Naive thymus-derived CD4-positive, alpha-beta T cell (primary cell): ENCODE measurements at regions not wholly inside any gene's neighbourhood (a gene's known extent, or its start where the extent isn't known, plus 50 kb on each side); places are given as distances from the start of the nearest gene placed in this dataset.

Experiments
- ATAC-seq: fragments of 150-1000 bp; cut with Tn5 transposase; 2 replicates; pipeline ENCODE4 v1.10.0; 2021; ENCODE audit warnings: mild to moderate bottlenecking, moderate library complexity
- CTCF ChIA-PET: fragments of 350-600 bp; sonication (Branson Sonifier 250); formaldehyde crosslinking; loops from one replicate; lab custom pipeline; 2021; ENCODE audit warnings: antibody characterized with exemption; lab: Charles Lee
- POLR2A ChIA-PET: fragments of 350-600 bp; sonication (Branson Sonifier 250); formaldehyde crosslinking; loops from one replicate; lab custom pipeline; 2021; ENCODE audit warnings: antibody characterized with exemption, inconsistent platforms; lab: Charles Lee
- DNase-seq, 9 donors: peaks; one replicate each; pipeline versions ENCODE4 v3.0.0 to v3.0.0-alpha.2; 2020 to 2022; ENCODE audit warnings: mixed read lengths in 1 of 9
- H3K27ac ChIP-seq: one replicate; pipeline ENCODE4 v1.7.0; 2013; ENCODE audit warnings: mild to moderate bottlenecking, low read depth, low read length, moderate library complexity
- H3K27me3 ChIP-seq, 2 donors: one replicate each; pipeline ENCODE4 v1.7.0; 2013; ENCODE audit warnings: low read length in 2 of 2, mild to moderate bottlenecking in 2 of 2, moderate library complexity in 2 of 2; ENCODE audit not compliant: control insufficient read depth in 2 of 2, insufficient read depth in 2 of 2
- H3K36me3 ChIP-seq, 3 experiments: 1 replicate in 2 of 3; 2 replicates in 1 of 3; pipeline ENCODE4 v1.7.0; 2013; ENCODE audit warnings: low read length in 3 of 3, mild to moderate bottlenecking in 3 of 3, moderate library complexity in 1 of 3; ENCODE audit not compliant: insufficient read depth in 3 of 3, control insufficient read depth in 2 of 3
- H3K4me1 ChIP-seq, 2 donors: one replicate each; pipeline ENCODE4 v1.7.0; 2013; ENCODE audit warnings: low read length in 2 of 2, mild to moderate bottlenecking in 2 of 2, moderate library complexity in 1 of 2; ENCODE audit not compliant: control insufficient read depth in 2 of 2, insufficient read depth in 2 of 2
- H3K4me3 ChIP-seq: 2 replicates; pipeline ENCODE4 v1.7.0; 2013; ENCODE audit warnings: mild to moderate bottlenecking, low read length
- H3K9me3 ChIP-seq, 3 experiments: 1 replicate in 2 of 3; 2 replicates in 1 of 3; pipeline ENCODE4 v1.7.0; 2013; ENCODE audit warnings: low read length in 3 of 3; ENCODE audit not compliant: control insufficient read depth in 2 of 3
- H3K27ac Mint-ChIP-seq, 9 donors: one replicate each; pipeline ENCODE4 v1.8.0; 2020 to 2022; ENCODE audit warnings: mixed read lengths in 9 of 9, mild to moderate bottlenecking in 8 of 9, moderate library complexity in 5 of 9, inconsistent platforms in 2 of 9
- H3K27me3 Mint-ChIP-seq, 5 donors: one replicate each; pipeline ENCODE4 v1.8.0; 2021 to 2022; ENCODE audit warnings: mixed read lengths in 5 of 5, mild to moderate bottlenecking in 1 of 5
- H3K36me3 Mint-ChIP-seq, 5 donors: one replicate each; pipeline ENCODE4 v1.8.0; 2020 to 2022; ENCODE audit warnings: mixed read lengths in 5 of 5, mild to moderate bottlenecking in 3 of 5, inconsistent platforms in 1 of 5
- H3K4me1 Mint-ChIP-seq, 7 donors: one replicate each; pipeline ENCODE4 v1.8.0; 2020 to 2022; ENCODE audit warnings: mixed read lengths in 7 of 7, mild to moderate bottlenecking in 3 of 7, inconsistent platforms in 1 of 7
- H3K4me3 Mint-ChIP-seq, 10 donors: one replicate each; pipeline ENCODE4 v1.8.0; 2020 to 2022; ENCODE audit warnings: mild to moderate bottlenecking in 10 of 10, mixed read lengths in 10 of 10, moderate library complexity in 6 of 10, inconsistent platforms in 2 of 10
- H3K9me3 Mint-ChIP-seq, 11 donors: one replicate each; pipeline ENCODE4 v1.8.0; 2020 to 2022; ENCODE audit warnings: mixed read lengths in 11 of 11, mild to moderate bottlenecking in 4 of 11, inconsistent platforms in 1 of 11, moderate library complexity in 1 of 11
- intact Hi-C, 2 donors: fragments of 100-400 bp; cut with micrococcal nuclease; formaldehyde crosslinking; loops; one replicate each; pipeline ENCODE4 v1.15.1; 2023

- Histone ChIP-seq H3K9me3 (peaks cover 0 to 3% (median 0%) of the 10 kb centered on the region in 3 experiments), H3K36me3 (no peaks in the 10 kb centered on the region), H3K4me1 (no peaks in the 10 kb centered on the region), H3K27ac (no peak overlapping the region), H3K27me3 (no peaks in the 10 kb centered on the region), H3K4me3 (no peak overlapping the region)
- ATAC-seq: no peak
- Mint-ChIP-seq H3K36me3 (no peaks in the 10 kb centered on the region), H3K27ac (no peak overlapping the region), H3K4me3 (no peak overlapping the region), H3K4me1 (no peaks in the 10 kb centered on the region), H3K27me3 (no peaks in the 10 kb centered on the region), H3K9me3 (peaks cover 0 to 6% (median 0%) of the 10 kb centered on the region in 11 donors)
- DNase-seq: no peak
- ChIA-PET CTCF (no interaction called here), POLR2A (no interaction called here)
- intact Hi-C loops: no loop called here
Measured at GRCh38 chr5:3011764-3012017, 260.2 kb upstream of the IRX2 start.

- no peak for ATAC-seq
- intact Hi-C loops: no loop called here
Measured at GRCh38 chr5:3010953-3011763, 259.7 kb upstream of the IRX2 start.

GRCh38 chr5:3010301-3010952, 258.9 kb upstream of the IRX2 start:
- ChIA-PET CTCF (no interaction called here), POLR2A (no interaction called here)
- no peak overlapping the region for H3K4me3 Mint-ChIP-seq
- H3K4me3 ChIP-seq: no peak overlapping the region
- H3K36me3 ChIP-seq: no peaks in the 10 kb centered on the region
- H3K4me1 ChIP-seq: no peaks in the 10 kb centered on the region
- ATAC-seq: no peak
- DNase-seq: no peak
- H3K9me3 ChIP-seq: peaks cover 0 to 3% (median 0%) of the 10 kb centered on the region in 3 experiments
- H3K36me3 Mint-ChIP-seq: no peaks in the 10 kb centered on the region
- no peaks in the 10 kb centered on the region for H3K27me3 ChIP-seq
- H3K9me3 Mint-ChIP-seq: peaks cover 0 to 6% (median 0%) of the 10 kb centered on the region in 11 donors
- H3K27me3 Mint-ChIP-seq: no peaks in the 10 kb centered on the region
- H3K27ac ChIP-seq: no peak overlapping the region
- intact Hi-C loops: no loop called here
- no peaks in the 10 kb centered on the region for H3K4me1 Mint-ChIP-seq
- no peak overlapping the region for H3K27ac Mint-ChIP-seq

More at GRCh38 chr5:3010953-3011763, 259.7 kb upstream of the IRX2 start:
- H3K4me1 ChIP-seq: no peaks in the 10 kb centered on the region
- H3K27me3 ChIP-seq: no peaks in the 10 kb centered on the region
- Mint-ChIP-seq H3K9me3 (peaks cover 0 to 6% (median 0%) of the 10 kb centered on the region in 11 donors), H3K27me3 (no peaks in the 10 kb centered on the region), H3K36me3 (no peaks in the 10 kb centered on the region), H3K27ac (no peak overlapping the region), H3K4me1 (no peaks in the 10 kb centered on the region), H3K4me3 (no peak overlapping the region)
- peaks cover 0 to 3% (median 0%) of the 10 kb centered on the region in 3 experiments for H3K9me3 ChIP-seq
- ChIA-PET CTCF (no interaction called here), POLR2A (no interaction called here)
- H3K27ac ChIP-seq: no peak overlapping the region
- DNase-seq: no peak
- H3K4me3 ChIP-seq: no peak overlapping the region
- H3K36me3 ChIP-seq: no peaks in the 10 kb centered on the region

- no peaks in the 10 kb centered on the region for H3K27me3 ChIP-seq
- ATAC-seq (no peak), DNase-seq (no peak)
- no peaks in the 10 kb centered on the region for H3K36me3 ChIP-seq
- no peak overlapping the region for H3K4me3 ChIP-seq
- Mint-ChIP-seq H3K36me3 (no peaks in the 10 kb centered on the region), H3K4me1 (no peaks in the 10 kb centered on the region), H3K4me3 (no peak overlapping the region), H3K27me3 (no peaks in the 10 kb centered on the region), H3K9me3 (peaks cover 0 to 7% (median under 1%) of the 10 kb centered on the region in 11 donors), H3K27ac (no peak overlapping the region)
- no peak overlapping the region for H3K27ac ChIP-seq
- H3K4me1 ChIP-seq: no peaks in the 10 kb centered on the region
- CTCF ChIA-PET: no interaction called here
- POLR2A ChIA-PET: no interaction called here
- intact Hi-C loops: no loop called here
- peaks cover 0 to 3% (median 0%) of the 10 kb centered on the region in 3 experiments for H3K9me3 ChIP-seq
Measured at GRCh38 chr5:3009605-3010004, 258.1 kb upstream of the IRX2 start.

GRCh38 chr5:3007577-3007976, 256.1 kb upstream of the IRX2 start:
- Histone ChIP-seq H3K27ac (no peak overlapping the region), H3K9me3 (peaks cover 0 to 7% (median 0%) of the 10 kb centered on the region in 3 experiments), H3K4me1 (no peaks in the 10 kb centered on the region), H3K27me3 (no peaks in the 10 kb centered on the region), H3K4me3 (no peak overlapping the region), H3K36me3 (no peaks in the 10 kb centered on the region)
- Mint-ChIP-seq H3K36me3 (no peaks in the 10 kb centered on the region), H3K27me3 (no peaks in the 10 kb centered on the region), H3K27ac (no peak overlapping the region), H3K4me1 (no peaks in the 10 kb centered on the region), H3K4me3 (no peak overlapping the region), H3K9me3 (peaks cover 0 to 9% (median 2%) of the 10 kb centered on the region in 11 donors)
- intact Hi-C loops: no loop called here
- ChIA-PET CTCF (no interaction called here), POLR2A (no interaction called here)
- ATAC-seq (no peak), DNase-seq (no peak)

GRCh38 chr5:3006961-3007551, 255.6 kb upstream of the IRX2 start:
- Histone ChIP-seq H3K36me3 (no peaks in the 10 kb centered on the region), H3K4me1 (no peaks in the 10 kb centered on the region), H3K27ac (no peak overlapping the region), H3K4me3 (no peak overlapping the region), H3K27me3 (no peaks in the 10 kb centered on the region), H3K9me3 (peaks cover 0 to 7% (median 0%) of the 10 kb centered on the region in 3 experiments)
- H3K4me3 Mint-ChIP-seq: no peak overlapping the region
- ATAC-seq: no peak
- no peaks in the 10 kb centered on the region for H3K36me3 Mint-ChIP-seq
- CTCF ChIA-PET: interaction anchor here (0.5 kb wide), 1 partner anchor 8 kb away, joined by 4 read pairs; no protein-coding TSS in a partner anchor
- no peaks in the 10 kb centered on the region for H3K4me1 Mint-ChIP-seq
- POLR2A ChIA-PET: no interaction called here
- no peak overlapping the region for H3K27ac Mint-ChIP-seq
- DNase-seq: no peak
- no peaks in the 10 kb centered on the region for H3K27me3 Mint-ChIP-seq
- intact Hi-C loops: no loop called here
- peaks cover 0 to 12% (median 2%) of the 10 kb centered on the region in 11 donors for H3K9me3 Mint-ChIP-seq
